ENCODE measurements at regions not wholly inside any gene's neighbourhood (a gene's known extent, or its start where the extent isn't known, plus 50 kb on each side); places are given as distances from the start of the nearest gene placed in this dataset.

DNA sequence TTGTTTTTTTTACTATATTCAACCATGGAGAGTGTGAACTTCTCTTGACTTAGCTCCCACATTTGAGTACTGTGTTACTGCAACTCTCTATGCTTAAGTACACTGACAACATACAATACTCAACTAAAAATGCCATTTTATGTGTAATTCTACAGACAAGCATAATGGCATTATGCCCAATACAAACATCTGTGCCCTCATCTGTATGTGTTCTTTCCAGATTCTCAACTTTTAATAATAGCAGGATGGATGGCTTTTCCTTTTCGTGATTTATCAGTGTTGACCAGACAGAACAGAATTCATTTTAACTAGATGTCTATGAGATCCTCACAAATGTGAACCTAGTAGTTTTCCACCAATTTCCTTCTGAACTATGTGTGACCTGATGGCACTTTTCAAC is 84.2 kb upstream of the MARCKS start:
- TF ChIP-seq CTCF (IDR thresholded peaks at IDR 0.05; ENCODE audit: low read length): no peak
- TF ChIP-seq EZH2 (optimal IDR thresholded peaks at IDR 0.05; ENCODE audit: low read depth, low read length): no peak

Data from MM.1S (cell line).